Islet precursor cell (in vitro differentiated cells): ENCODE measurements at regions not wholly inside any gene's neighbourhood (a gene's known extent, or its start where the extent isn't known, plus 50 kb on each side); places are given as distances from the start of the nearest gene placed in this dataset.
"Not testable (repeated sequence)": the region's sequence is repeated elsewhere in the genome, so short reads cannot be mapped to it uniquely, and the experiment has no call there.

Experiments
- DNase-seq: peaks from one replicate; pipeline ENCODE4 v3.0.0-alpha.2; 2018

DNA sequence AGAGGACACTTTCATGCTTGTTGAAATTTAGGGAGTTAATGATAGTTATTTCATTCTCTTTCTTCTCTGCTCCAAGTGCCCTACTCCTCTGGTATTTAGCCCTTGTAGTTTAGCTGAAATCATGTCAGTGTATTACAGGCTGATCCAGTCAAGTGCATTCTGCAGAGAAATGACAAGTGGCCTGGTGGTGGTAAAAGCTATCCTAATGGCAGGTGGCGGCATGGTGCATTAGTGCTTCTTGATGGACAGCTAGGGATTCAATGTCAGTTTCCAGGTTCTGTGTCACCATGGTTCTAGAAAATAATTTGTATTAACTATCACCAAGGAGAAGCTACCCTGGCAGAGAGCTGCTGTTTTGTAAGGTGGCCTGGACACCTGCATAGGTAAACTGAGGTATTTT is 90.0 kb upstream of the BNIP2 start:
- DNase-seq, result no peak

DNA sequence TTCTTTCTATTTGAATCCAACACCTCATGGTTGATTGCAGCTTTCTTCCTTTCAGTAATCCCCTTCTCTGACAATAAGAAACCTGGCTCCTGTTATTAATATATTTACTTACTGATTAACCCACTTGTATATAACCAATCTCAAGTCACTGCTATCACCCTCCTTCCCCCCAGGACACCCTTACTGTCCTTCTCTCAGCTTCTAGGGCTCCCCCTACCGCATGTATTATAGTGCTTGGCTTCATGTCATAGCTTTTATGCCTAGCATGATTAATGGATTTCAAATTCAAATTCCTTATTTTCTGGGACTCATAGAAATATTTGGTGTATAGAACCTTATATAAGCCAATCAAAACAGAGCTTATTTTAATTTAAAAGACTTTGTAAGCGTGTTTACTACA is 75.7 kb upstream of the BNIP2 start:
- DNase-seq, result no peak

DNA sequence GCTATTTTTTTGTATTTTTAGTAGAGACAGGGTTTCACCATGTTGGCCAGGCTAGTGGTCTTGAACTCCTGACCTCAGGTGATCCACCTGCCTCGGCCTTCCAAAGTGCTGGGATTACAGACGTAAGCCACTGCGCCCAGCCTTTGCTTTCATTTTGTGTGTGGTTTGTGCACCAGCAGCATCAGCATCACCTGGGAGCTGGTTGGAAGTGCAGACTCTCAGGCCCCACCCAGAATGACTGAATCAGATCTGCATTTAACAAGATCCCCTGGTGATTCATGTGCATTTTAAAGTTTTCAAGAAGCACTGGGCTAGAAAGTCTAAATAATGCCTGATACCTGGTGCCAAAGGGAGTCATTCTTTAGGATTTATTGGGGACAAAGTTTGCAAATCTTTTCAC is 73.4 kb upstream of the BNIP2 start:
- DNase-seq, result no peak

DNA sequence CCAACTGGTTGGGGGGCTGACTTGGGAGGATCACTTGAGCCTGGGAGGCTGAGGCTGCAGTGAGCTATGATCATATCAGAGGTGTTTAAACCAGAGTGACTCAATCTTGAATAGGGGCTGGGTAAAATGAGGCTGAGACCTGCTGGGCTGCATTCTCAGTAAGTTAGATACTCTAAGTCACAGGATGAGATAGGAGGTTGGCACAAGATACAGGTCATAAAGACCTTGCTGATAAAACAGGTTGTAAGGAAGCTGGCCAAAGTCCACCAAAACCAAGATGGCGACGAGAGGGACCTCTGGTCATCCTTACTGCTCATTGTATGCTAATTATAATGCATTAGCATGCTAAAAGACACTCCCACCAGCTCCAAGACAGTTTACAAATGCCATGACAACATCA is 71.1 kb upstream of the BNIP2 start:
- not testable (repeated sequence) for DNase-seq

DNA sequence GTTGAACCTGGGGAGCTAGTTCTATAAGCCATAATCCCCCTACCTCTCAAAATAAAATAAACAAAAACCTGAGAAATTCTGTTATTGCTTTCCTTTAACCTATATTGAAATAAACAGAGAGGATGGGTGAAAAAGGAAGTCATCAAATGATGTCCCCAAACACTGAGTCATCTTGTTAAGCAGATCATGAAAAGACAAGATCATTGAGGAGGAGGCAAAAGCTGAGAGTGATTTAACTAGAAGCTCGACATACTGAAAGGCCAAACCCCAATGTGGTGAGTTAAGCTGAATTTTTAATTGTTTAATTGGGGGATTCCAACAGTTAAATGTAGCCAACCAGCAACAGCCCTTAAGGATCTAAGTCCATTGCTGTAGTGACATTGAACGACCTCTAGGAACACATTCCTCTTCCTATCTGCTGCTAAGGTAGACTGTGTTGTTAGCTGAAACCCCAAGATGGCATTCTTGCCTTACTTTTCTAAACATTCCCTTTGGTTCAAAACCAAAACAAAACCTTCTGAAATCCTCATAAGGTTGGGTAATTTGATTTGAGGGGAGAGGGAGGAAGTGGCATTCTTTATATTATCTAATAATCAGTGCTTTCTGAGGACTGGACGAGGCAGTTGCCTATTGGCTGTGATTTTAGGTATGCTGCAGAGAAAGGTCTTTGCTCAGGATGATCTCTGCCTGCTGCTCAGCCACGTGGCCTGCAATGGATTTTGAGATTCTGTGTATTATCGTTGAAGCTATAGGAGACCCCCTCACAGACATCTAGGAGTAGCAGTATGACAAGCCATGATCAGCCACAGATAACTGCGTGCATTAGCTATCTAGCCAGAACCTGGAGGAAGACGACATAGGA is 62.7 kb upstream of the BNIP2 start:
- DNase-seq, result no peak

DNA sequence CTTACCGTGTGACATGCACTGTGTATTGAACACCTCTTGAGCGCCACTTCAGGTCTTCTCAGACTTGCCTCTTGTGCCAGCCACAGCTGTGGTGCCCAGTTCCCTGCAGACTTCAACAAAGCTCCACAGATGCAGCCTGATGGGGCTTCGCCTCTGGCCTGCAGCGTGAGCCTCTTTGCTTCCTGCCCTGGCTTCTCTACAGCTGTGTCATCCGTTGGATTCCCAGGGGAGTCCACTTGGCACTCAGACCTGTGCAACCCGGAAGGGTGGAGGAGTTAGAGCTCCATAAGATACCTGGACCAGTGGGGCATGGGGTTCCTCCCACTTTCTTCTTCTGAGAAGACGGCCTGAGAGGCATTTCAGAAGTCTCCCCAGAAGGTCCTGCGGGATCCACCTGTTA is 57.7 kb upstream of the BNIP2 start:
- DNase-seq, result no peak

DNA sequence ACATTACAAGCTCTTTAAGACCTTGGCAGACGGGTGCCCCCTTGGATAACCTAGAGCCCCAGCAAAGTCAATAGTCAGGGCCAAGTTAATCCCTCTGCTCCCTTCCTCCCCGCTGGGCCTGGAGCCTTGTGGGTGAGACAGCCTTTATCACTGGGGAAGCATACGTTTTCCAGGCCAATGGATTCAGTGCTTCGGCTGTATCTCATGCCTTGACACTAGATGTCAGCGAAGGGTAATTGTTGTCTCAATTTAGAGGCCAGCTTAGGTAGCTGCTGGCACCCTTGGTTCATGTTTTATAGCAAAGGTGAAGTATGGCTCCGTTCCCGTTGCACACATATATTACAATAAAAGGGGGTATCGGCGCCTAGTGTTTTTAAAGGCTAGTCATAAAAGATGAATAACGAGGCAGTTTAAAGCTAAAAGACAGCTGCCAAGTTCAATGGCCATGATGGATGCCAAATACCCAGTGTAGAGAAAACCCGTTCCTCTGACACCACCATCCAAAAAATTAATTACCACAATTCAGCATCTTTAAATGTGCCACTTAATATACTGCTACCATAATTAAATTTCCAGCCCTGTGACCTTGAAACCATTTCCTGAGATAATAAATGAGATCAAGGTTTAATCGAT is 52.3 kb upstream of the BNIP2 start:
- DNase-seq, result peak; percentile 59

DNA sequence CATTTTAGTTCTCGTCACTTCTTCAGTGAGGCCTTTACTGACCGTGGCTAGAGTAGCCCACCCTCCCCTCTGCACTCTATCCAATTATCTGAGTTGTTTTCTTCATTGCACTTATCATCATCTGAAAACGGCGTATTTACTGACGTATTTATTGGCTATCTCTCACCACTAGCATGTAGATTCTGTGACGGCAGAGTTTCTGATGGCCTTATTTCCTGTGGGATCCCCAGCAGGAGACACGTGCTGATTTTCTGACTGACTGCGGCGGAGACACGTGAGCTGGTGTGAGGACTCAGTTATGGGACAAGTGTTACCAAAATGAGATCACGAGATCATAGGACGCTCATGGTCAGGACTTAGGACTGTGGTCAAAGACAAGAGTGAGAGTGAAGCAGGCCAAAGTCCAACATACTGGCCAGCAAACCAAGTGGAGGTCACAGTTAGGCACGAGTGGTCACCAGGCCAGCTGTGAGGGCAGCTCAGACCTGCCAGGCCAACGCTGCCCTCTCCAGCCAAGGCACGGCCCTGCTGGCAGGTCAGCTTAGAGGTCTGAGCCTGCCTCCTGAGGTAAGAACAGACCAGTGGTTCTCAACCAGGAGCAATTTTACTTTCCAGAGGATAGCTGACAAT is 50.6 kb upstream of the BNIP2 start:
- DNase-seq, result no peak
